ENCODE measurements at regions not wholly inside any gene's neighbourhood (a gene's known extent, or its start where the extent isn't known, plus 50 kb on each side); places are given as distances from the start of the nearest gene placed in this dataset.

- intact Hi-C loops (cut with DNase I; ENCODE audit: low total_unique reads): no loop called here
- no peaks in the 10 kb centered on the region for H3K4me1 ChIP-seq
- no peak overlapping the region for H3K4me3 ChIP-seq
- TF ChIP-seq CTCF (IDR thresholded peaks at IDR 0.05) (no peak), POLR2A (IDR thresholded peaks at IDR 0.05) (no peak)
- no peaks in the 10 kb centered on the region for H3K9me3 ChIP-seq
- no peak overlapping the region for H3K27ac ChIP-seq
- H3K27me3 ChIP-seq: no peaks in the 10 kb centered on the region
- DNase-seq: no peak
- H3K36me3 ChIP-seq: no peaks in the 10 kb centered on the region
These were observed 1067.6 kb upstream of the ACVR2A start for GRCh38 chr2:146777181-146777580.

- Histone ChIP-seq H3K4me3 (no peak overlapping the region), H3K27ac (no peak overlapping the region), H3K36me3 (no peaks in the 10 kb centered on the region), H3K9me3 (no peaks in the 10 kb centered on the region), H3K27me3 (no peaks in the 10 kb centered on the region), H3K4me1 (no peaks in the 10 kb centered on the region)
- intact Hi-C loops (cut with DNase I; ENCODE audit: low total_unique reads): no loop called here
- DNase-seq: no peak
- TF ChIP-seq CTCF (IDR thresholded peaks at IDR 0.05) (no peak), POLR2A (IDR thresholded peaks at IDR 0.05) (no peak)
These were observed 1068.2 kb upstream of the ACVR2A start for GRCh38 chr2:146776596-146776995.

- no peaks in the 10 kb centered on the region for H3K27me3 ChIP-seq
These were observed 1073.3 kb upstream of the ACVR2A start for GRCh38 chr2:146771531-146771930.

GRCh38 chr2:146764301-146764700 is 1080.5 kb upstream of the ACVR2A start:
- H3K4me3 ChIP-seq: no peak overlapping the region
- H3K27me3 ChIP-seq: no peaks in the 10 kb centered on the region
- H3K4me1 ChIP-seq: no peaks in the 10 kb centered on the region
- no peak for DNase-seq
- TF ChIP-seq POLR2A (IDR thresholded peaks at IDR 0.05) (no peak), CTCF (IDR thresholded peaks at IDR 0.05) (no peak)
- H3K36me3 ChIP-seq: no peaks in the 10 kb centered on the region
- intact Hi-C loops (cut with DNase I; ENCODE audit: low total_unique reads): no loop called here
- no peak overlapping the region for H3K27ac ChIP-seq
- H3K9me3 ChIP-seq: no peaks in the 10 kb centered on the region

More at GRCh38 chr2:146771531-146771930, 1073.3 kb upstream of the ACVR2A start:
- intact Hi-C loops (cut with DNase I; ENCODE audit: low total_unique reads): no loop called here
- TF ChIP-seq POLR2A (IDR thresholded peaks at IDR 0.05): no peak
- Histone ChIP-seq H3K4me1 (no peaks in the 10 kb centered on the region), H3K4me3 (no peak overlapping the region), H3K9me3 (no peaks in the 10 kb centered on the region), H3K27ac (no peak overlapping the region), H3K36me3 (no peaks in the 10 kb centered on the region)
- DNase-seq: no peak

- DNase-seq: no peak
- Histone ChIP-seq H3K36me3 (no peaks in the 10 kb centered on the region), H3K27me3 (no peaks in the 10 kb centered on the region), H3K9me3 (no peaks in the 10 kb centered on the region), H3K27ac (no peak overlapping the region), H3K4me1 (no peaks in the 10 kb centered on the region), H3K4me3 (no peak overlapping the region)
- intact Hi-C loops (cut with DNase I; ENCODE audit: low total_unique reads): no loop called here
- no peak for TF ChIP-seq POLR2A (IDR thresholded peaks at IDR 0.05)
- TF ChIP-seq CTCF (IDR thresholded peaks at IDR 0.05): no peak
These were observed 1082.0 kb upstream of the ACVR2A start for GRCh38 chr2:146762786-146763185.

- Histone ChIP-seq H3K9me3 (no peaks in the 10 kb centered on the region), H3K36me3 (no peaks in the 10 kb centered on the region), H3K4me1 (no peaks in the 10 kb centered on the region), H3K27ac (no peak overlapping the region), H3K27me3 (no peaks in the 10 kb centered on the region), H3K4me3 (no peak overlapping the region)
- DNase-seq: no peak
- no peak for TF ChIP-seq CTCF (IDR thresholded peaks at IDR 0.05)
- intact Hi-C loops (cut with DNase I; ENCODE audit: low total_unique reads): no loop called here
These were observed 1090.2 kb upstream of the ACVR2A start for GRCh38 chr2:146754606-146755005.

Measured in uterus (tissue), 3 donors.